Nephron (organoid): ENCODE measurements at regions not wholly inside any gene's neighbourhood (a gene's known extent, or its start where the extent isn't known, plus 50 kb on each side); places are given as distances from the start of the nearest gene placed in this dataset.

Experiments used
- H3K27ac Mint-ChIP-seq, 3 experiments: 2 replicates each; pipeline ENCODE4 v1.8.0; 2020; ENCODE audit warnings: mixed read lengths in 3 of 3, mild to moderate bottlenecking in 2 of 3, moderate library complexity in 1 of 3
- H3K27me3 Mint-ChIP-seq: 2 replicates; pipeline ENCODE4 v1.8.0; 2021; ENCODE audit warnings: low read depth, mild to moderate bottlenecking, moderate library complexity, mixed read lengths
- H3K36me3 Mint-ChIP-seq: 2 replicates; pipeline ENCODE4 v1.8.0; 2020; ENCODE audit warnings: low read depth, mixed read lengths
- H3K4me1 Mint-ChIP-seq: 2 replicates; pipeline ENCODE4 v1.8.0; 2020; ENCODE audit warnings: mixed read lengths
- H3K4me3 Mint-ChIP-seq, 3 experiments: 2 replicates each; pipeline ENCODE4 v1.8.0; 2020; ENCODE audit warnings: mild to moderate bottlenecking in 3 of 3, mixed read lengths in 3 of 3, moderate library complexity in 2 of 3
- H3K9me3 Mint-ChIP-seq: 2 replicates; pipeline ENCODE4 v1.8.0; 2020; ENCODE audit warnings: mixed read lengths
- CTCF ChIP-seq, 3 experiments: fragments of 200-600 bp; sonication (generic); IDR thresholded peaks; one replicate each; pipeline ENCODE4 v1.5.0; 2021; ENCODE audit warnings: antibody characterized with exemption in 3 of 3; ENCODE audit not compliant: unreplicated experiment in 3 of 3

- Mint-ChIP-seq H3K36me3 (no peaks in the 10 kb centered on the region), H3K4me3 (no peak overlapping the region), H3K27ac (no peak overlapping the region), H3K4me1 (no peaks in the 10 kb centered on the region), H3K27me3 (peaks cover 6% of the 10 kb centered on the region), H3K9me3 (peaks cover 6% of the 10 kb centered on the region)
- TF ChIP-seq CTCF (IDR thresholded peaks at IDR 0.05; ENCODE audit: unreplicated experiment in 3 of 3): no peak
Measured at GRCh38 chr5:3252235-3252634, 343.4 kb upstream of the IRX1 start.

- no peak overlapping the region for H3K4me3 Mint-ChIP-seq
- H3K27me3 Mint-ChIP-seq: peaks cover 6% of the 10 kb centered on the region
- H3K36me3 Mint-ChIP-seq: no peaks in the 10 kb centered on the region
- H3K27ac Mint-ChIP-seq: no peak overlapping the region
- peaks cover 6% of the 10 kb centered on the region for H3K9me3 Mint-ChIP-seq
- H3K4me1 Mint-ChIP-seq: no peaks in the 10 kb centered on the region
- TF ChIP-seq CTCF (IDR thresholded peaks at IDR 0.05; ENCODE audit: unreplicated experiment in 3 of 3): no peak
Measured at GRCh38 chr5:3251784-3252183, 343.8 kb upstream of the IRX1 start.

- no peak overlapping the region for H3K4me3 Mint-ChIP-seq
- H3K27ac Mint-ChIP-seq: no peak overlapping the region
- H3K4me1 Mint-ChIP-seq: no peaks in the 10 kb centered on the region
- H3K9me3 Mint-ChIP-seq: peaks cover 7% of the 10 kb centered on the region
- no peak for TF ChIP-seq CTCF (IDR thresholded peaks at IDR 0.05; ENCODE audit: unreplicated experiment in 3 of 3)
- peaks cover 3% of the 10 kb centered on the region for H3K27me3 Mint-ChIP-seq
- no peaks in the 10 kb centered on the region for H3K36me3 Mint-ChIP-seq
Measured at GRCh38 chr5:3249401-3249800, 346.2 kb upstream of the IRX1 start.

GRCh38 chr5:3237276-3237868 is 358.3 kb upstream of the IRX1 start:
- Mint-ChIP-seq H3K27ac (no peak overlapping the region), H3K4me3 (no peak overlapping the region), H3K36me3 (peaks cover 3% of the 10 kb centered on the region), H3K9me3 (peaks cover 21% of the 10 kb centered on the region), H3K27me3 (peaks cover 21% of the 10 kb centered on the region), H3K4me1 (peaks cover 7% of the 10 kb centered on the region)
- no peak for TF ChIP-seq CTCF (IDR thresholded peaks at IDR 0.05; ENCODE audit: unreplicated experiment in 3 of 3)

- Mint-ChIP-seq H3K36me3 (no peaks in the 10 kb centered on the region), H3K4me1 (peaks cover 7% of the 10 kb centered on the region), H3K4me3 (no peak overlapping the region), H3K27ac (no peak overlapping the region), H3K9me3 (peaks cover 6% of the 10 kb centered on the region), H3K27me3 (peaks cover 29% of the 10 kb centered on the region)
- no peak for TF ChIP-seq CTCF (IDR thresholded peaks at IDR 0.05; ENCODE audit: unreplicated experiment in 3 of 3)
Measured at GRCh38 chr5:3234566-3234965, 361.1 kb upstream of the IRX1 start.

- Mint-ChIP-seq H3K36me3 (no peaks in the 10 kb centered on the region), H3K4me3 (no peak overlapping the region), H3K27ac (no peak overlapping the region), H3K27me3 (peaks cover 25% of the 10 kb centered on the region), H3K4me1 (peaks cover 4% of the 10 kb centered on the region), H3K9me3 (peaks cover 1% of the 10 kb centered on the region)
- TF ChIP-seq CTCF (IDR thresholded peaks at IDR 0.05; ENCODE audit: unreplicated experiment in 3 of 3): no peak
Measured at GRCh38 chr5:3230941-3231340, 364.7 kb upstream of the IRX1 start.
